HEK293 (cell line): ENCODE measurements at regions not wholly inside any gene's neighbourhood (a gene's known extent, or its start where the extent isn't known, plus 50 kb on each side); places are given as distances from the start of the nearest gene placed in this dataset.

Experiments used
- CTCF ChIA-PET: fragments of 350-600 bp; formaldehyde crosslinking; extraction: SDS; loops from one replicate; lab custom pipeline; 2021; ENCODE audit warnings: antibody characterized with exemption; lab: Yijun Ruan, JAX
- POLR2A ChIA-PET: fragments of 300-600 bp; formaldehyde crosslinking; extraction: SDS; loops from one replicate; lab custom pipeline; 2020; ENCODE audit warnings: antibody characterized with exemption, inconsistent platforms; lab: Yijun Ruan, JAX
- H3K27ac ChIP-seq: fragments of 200-500 bp; sonication (Bioruptor generic); 2 replicates; pipeline ENCODE4 v1.5.1; 2014; ENCODE audit warnings: low read depth, low read length, control low read depth, inconsistent platforms; ENCODE audit errors: extremely low read depth
- H3K36me3 ChIP-seq, 2 experiments: fragments of 200-500 bp in 1 of 2; sonication (Bioruptor generic) in 1 of 2; 1 replicate in 1 of 2; 2 replicates in 1 of 2; pipeline ENCODE4 v1.5.1; 2014 to 2017; ENCODE audit warnings: inconsistent platforms in 2 of 2, low read length in 2 of 2; ENCODE audit not compliant: control insufficient read depth in 2 of 2, insufficient read depth in 1 of 2
- H3K4me1 ChIP-seq: fragments of 200-500 bp; sonication (Bioruptor generic); 2 replicates; pipeline ENCODE4 v1.5.1; 2014; ENCODE audit warnings: mild to moderate bottlenecking, low read length, inconsistent platforms; ENCODE audit not compliant: control insufficient read depth, insufficient read depth
- H3K4me3 ChIP-seq: 2 replicates; pipeline ENCODE4 v1.5.1; 2011; ENCODE audit warnings: low read depth, mild to moderate bottlenecking, control low read depth, low read length, moderate library complexity
- H3K9me3 ChIP-seq: fragments of 200-500 bp; sonication (Bioruptor generic); 2 replicates; pipeline ENCODE4 v1.5.1; 2014; ENCODE audit warnings: low read depth, low read length, inconsistent platforms; ENCODE audit not compliant: control insufficient read depth, insufficient read depth
- BCL6B ChIP-seq: fragments of 450-650 bp; formaldehyde crosslinking; IDR thresholded peaks from 2 replicates; pipeline ENCODE4 v1.5.1; 2017; ENCODE audit warnings: missing biosample characterization, missing genetic modification characterization
- FEZF1 ChIP-seq: fragments of 450-650 bp; formaldehyde crosslinking; IDR thresholded peaks from 2 replicates; pipeline ENCODE4 v1.5.1; 2016; ENCODE audit warnings: missing biosample characterization, missing genetic modification characterization
- GFI1B ChIP-seq: fragments of 450-650 bp; formaldehyde crosslinking; IDR thresholded peaks from 2 replicates; pipeline ENCODE4 v1.5.1; 2016; ENCODE audit warnings: missing biosample characterization, missing genetic modification characterization
- INSM2 ChIP-seq: fragments of 450-650 bp; formaldehyde crosslinking; IDR thresholded peaks from 2 replicates; pipeline ENCODE4 v1.5.1; 2016; ENCODE audit warnings: missing biosample characterization, missing genetic modification characterization
- PBX3 ChIP-seq: sonication (generic); formaldehyde crosslinking; IDR thresholded peaks from 2 replicates; pipeline ENCODE4 v1.8.1; 2022; ENCODE audit warnings: mild to moderate bottlenecking, moderate library complexity, missing genetic modification reagents
- PRDM2 ChIP-seq: fragments of 450-650 bp; formaldehyde crosslinking; IDR thresholded peaks from 2 replicates; pipeline ENCODE4 v1.5.1; 2016; ENCODE audit warnings: missing biosample characterization, missing genetic modification characterization, borderline replicate concordance
- SCRT2 ChIP-seq: fragments of 450-650 bp; formaldehyde crosslinking; IDR thresholded peaks from 2 replicates; pipeline ENCODE4 v1.5.1; 2016; ENCODE audit warnings: missing biosample characterization, missing genetic modification characterization
- ZBTB11 ChIP-seq: fragments of 450-650 bp; formaldehyde crosslinking; conservative IDR thresholded peaks from 2 replicates; pipeline ENCODE4 v1.5.1; 2016; ENCODE audit warnings: low read depth, missing biosample characterization, missing genetic modification characterization
- ZBTB20 ChIP-seq: fragments of 450-650 bp; formaldehyde crosslinking; IDR thresholded peaks from 2 replicates; pipeline ENCODE4 v1.5.1; 2016; ENCODE audit warnings: missing biosample characterization, missing genetic modification characterization
- ZNF2 ChIP-seq: fragments of 450-650 bp; formaldehyde crosslinking; IDR thresholded peaks from 2 replicates; pipeline ENCODE4 v1.5.1; 2016; ENCODE audit warnings: missing biosample characterization, missing genetic modification characterization
- ZNF433 ChIP-seq: fragments of 450-650 bp; formaldehyde crosslinking; IDR thresholded peaks from 2 replicates; pipeline ENCODE4 v1.5.1; 2016; ENCODE audit warnings: missing biosample characterization, missing genetic modification characterization, low read depth
- ZNF449 ChIP-seq: fragments of 450-650 bp; formaldehyde crosslinking; IDR thresholded peaks from 2 replicates; pipeline ENCODE4 v1.5.1; 2017; ENCODE audit warnings: missing biosample characterization, mild to moderate bottlenecking, missing genetic modification characterization, moderate library complexity
- ZNF521 ChIP-seq: fragments of 450-650 bp; formaldehyde crosslinking; IDR thresholded peaks from 2 replicates; pipeline ENCODE4 v1.5.1; 2017; ENCODE audit warnings: missing biosample characterization, mild to moderate bottlenecking, missing genetic modification characterization
- ZNF558 ChIP-seq: fragments of 450-650 bp; formaldehyde crosslinking; IDR thresholded peaks from 2 replicates; pipeline ENCODE4 v1.5.1; 2016; ENCODE audit warnings: missing biosample characterization, missing genetic modification characterization
- ZNF585B ChIP-seq: fragments of 450-650 bp; formaldehyde crosslinking; IDR thresholded peaks from 2 replicates; pipeline ENCODE4 v1.5.1; 2016; ENCODE audit warnings: missing biosample characterization, missing genetic modification characterization
- ZNF596 ChIP-seq: fragments of 450-650 bp; IDR thresholded peaks from 2 replicates; pipeline ENCODE4 v1.5.0; 2018; ENCODE audit warnings: missing biosample characterization, mild to moderate bottlenecking, missing genetic modification characterization, moderate library complexity
- ZNF791 ChIP-seq: fragments of 450-650 bp; formaldehyde crosslinking; IDR thresholded peaks from 2 replicates; pipeline ENCODE4 v1.5.1; 2016; ENCODE audit warnings: missing biosample characterization, missing genetic modification characterization

GRCh38 chr18:77754475-77755044, 504.9 kb downstream of the GALR1 start (continued):
- TF ChIP-seq ZBTB11 (tag by site-specific recombination) (no peak), PRDM2 (tag by site-specific recombination) (no peak), ZNF2 (no peak), ZNF433 (tag by site-specific recombination) (no peak)

GRCh38 chr18:77755187-77755586, 505.5 kb downstream of the GALR1 start:
- H3K4me1 ChIP-seq: no peaks in the 10 kb centered on the region
- CTCF ChIA-PET: interaction anchor here (0.5 to 3.9 kb wide), 3 partner anchors 10 to 733 kb away, joined by 3 to 19 read pairs (median 3); no protein-coding TSS in a partner anchor
- H3K9me3 ChIP-seq: no peaks in the 10 kb centered on the region
- H3K4me3 ChIP-seq: no peak overlapping the region
- no peak overlapping the region for H3K27ac ChIP-seq
- POLR2A ChIA-PET: no interaction called here
- no peaks in the 10 kb centered on the region for H3K36me3 ChIP-seq
- no peak for TF ChIP-seq SCRT2 (tag by site-specific recombination)
- TF ChIP-seq INSM2: no peak
- no peak for TF ChIP-seq ZNF433 (tag by site-specific recombination)
- no peak for TF ChIP-seq GFI1B (tag by site-specific recombination)
- no peak for TF ChIP-seq ZNF791 (tag by site-specific recombination)
- TF ChIP-seq ZNF521 (tag by site-specific recombination): no peak
- TF ChIP-seq ZNF558 (tag by site-specific recombination): no peak
- TF ChIP-seq ZNF585B (tag by site-specific recombination): no peak
- no peak for TF ChIP-seq PBX3
- no peak for TF ChIP-seq ZNF449
- TF ChIP-seq ZNF596: no peak
- no peak for TF ChIP-seq ZBTB20 (tag by site-specific recombination)
- TF ChIP-seq FEZF1 (tag by site-specific recombination): no peak
- no peak for TF ChIP-seq BCL6B (tag by site-specific recombination)
